ENCODE measurements at regions not wholly inside any gene's neighbourhood (a gene's known extent, or its start where the extent isn't known, plus 50 kb on each side); places are given as distances from the start of the nearest gene placed in this dataset.

- peaks cover 9% of the 10 kb centered on the region for H3K9me3 Mint-ChIP-seq
- no peaks in the 10 kb centered on the region for H3K4me1 Mint-ChIP-seq
- H3K36me3 Mint-ChIP-seq (ENCODE audit: low read depth): peaks cover 3% of the 10 kb centered on the region
- no peak for DNase-seq (ENCODE audit: low read depth, low spot score)
- H3K27ac Mint-ChIP-seq (ENCODE audit: unreplicated experiment): no peak overlapping the region
- H3K4me3 Mint-ChIP-seq: no peak overlapping the region
- TF ChIP-seq CTCF (conservative IDR thresholded peaks at IDR 0.05): no peak
- no peaks in the 10 kb centered on the region for H3K27me3 Mint-ChIP-seq (ENCODE audit: low read depth)
Measured at GRCh38 chr7:111663771-111664170, 101.5 kb upstream of the IMMP2L start.

GRCh38 chr7:111662386-111662785 lies 100.1 kb upstream of the IMMP2L start:
- Mint-ChIP-seq H3K9me3 (peaks cover 9% of the 10 kb centered on the region), H3K27ac (ENCODE audit: unreplicated experiment) (no peak overlapping the region), H3K4me1 (no peaks in the 10 kb centered on the region), H3K36me3 (ENCODE audit: low read depth) (peaks cover 3% of the 10 kb centered on the region), H3K27me3 (ENCODE audit: low read depth) (no peaks in the 10 kb centered on the region), H3K4me3 (no peak overlapping the region)
- no peak for DNase-seq (ENCODE audit: low read depth, low spot score)
- no peak for TF ChIP-seq CTCF (conservative IDR thresholded peaks at IDR 0.05)

DNA sequence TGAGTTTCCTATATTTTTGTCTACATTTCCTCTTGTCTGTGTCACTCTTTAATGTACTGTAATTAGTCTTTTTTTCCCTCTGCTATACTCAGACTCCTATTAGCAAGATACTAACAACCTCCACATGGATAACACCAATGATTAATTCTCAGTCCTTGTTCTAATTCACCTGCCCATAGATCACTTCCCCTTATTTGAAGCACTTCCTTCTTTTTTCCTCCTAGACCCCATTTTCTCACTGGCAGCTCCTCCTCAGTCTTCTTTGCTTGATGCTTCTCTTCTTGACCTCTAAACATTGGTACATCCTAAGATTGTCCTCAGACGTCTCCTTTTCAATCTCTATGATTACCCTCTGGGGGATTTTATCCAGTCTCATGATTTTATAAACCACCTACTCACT lies 98.2 kb upstream of the IMMP2L start:
- H3K4me1 Mint-ChIP-seq: no peaks in the 10 kb centered on the region
- peaks cover 3% of the 10 kb centered on the region for H3K36me3 Mint-ChIP-seq (ENCODE audit: low read depth)
- no peak overlapping the region for H3K4me3 Mint-ChIP-seq
- no peak for TF ChIP-seq CTCF (conservative IDR thresholded peaks at IDR 0.05)
- no peak for DNase-seq (ENCODE audit: low read depth, low spot score)
- H3K9me3 Mint-ChIP-seq: peaks cover 9% of the 10 kb centered on the region
- H3K27me3 Mint-ChIP-seq (ENCODE audit: low read depth): no peaks in the 10 kb centered on the region
- H3K27ac Mint-ChIP-seq (ENCODE audit: unreplicated experiment): no peak overlapping the region

DNA sequence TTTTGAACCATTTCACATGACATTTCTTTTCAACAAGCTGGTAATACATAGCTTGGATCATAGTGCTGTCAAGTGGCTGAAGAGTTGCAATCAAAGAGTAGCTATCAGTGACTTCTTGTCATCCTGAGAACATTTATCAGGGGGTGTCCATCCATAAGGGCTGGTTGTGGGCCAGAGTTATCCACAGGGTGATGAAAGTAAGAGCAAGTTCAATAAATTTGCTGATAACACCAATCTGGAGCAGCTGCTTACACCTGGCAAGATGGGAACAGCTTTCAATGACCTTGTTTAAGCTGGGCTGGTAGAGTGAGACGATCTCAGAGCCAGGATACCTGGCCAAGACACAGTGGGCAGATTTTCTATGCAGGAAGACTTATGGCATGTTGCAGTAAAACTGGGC lies 96.3 kb upstream of the IMMP2L start:
- TF ChIP-seq CTCF (conservative IDR thresholded peaks at IDR 0.05): no peak
- H3K27ac Mint-ChIP-seq (ENCODE audit: unreplicated experiment): no peak overlapping the region

DNA sequence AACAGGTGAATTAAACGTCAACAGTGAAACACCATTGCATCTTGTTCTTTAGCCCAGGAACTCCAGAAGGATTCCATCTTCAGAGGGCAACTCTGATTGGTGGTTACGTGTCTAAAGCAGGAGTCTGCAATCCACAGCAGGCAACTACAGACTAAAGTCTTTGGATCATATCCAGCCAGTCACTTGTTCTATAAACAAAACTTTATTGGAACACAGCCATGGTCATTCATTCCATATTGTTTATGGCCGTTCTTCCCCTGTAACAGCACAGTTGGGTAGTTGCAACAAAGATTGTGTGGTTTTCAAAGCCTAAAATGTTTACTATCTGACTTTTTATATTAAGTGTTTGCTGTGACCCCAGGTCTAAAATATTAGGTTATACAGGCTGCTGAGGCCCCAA lies 94.7 kb upstream of the IMMP2L start:
- H3K27me3 Mint-ChIP-seq (ENCODE audit: low read depth): no peaks in the 10 kb centered on the region
- H3K9me3 Mint-ChIP-seq: peaks cover 16% of the 10 kb centered on the region
- H3K27ac Mint-ChIP-seq (ENCODE audit: unreplicated experiment): no peak overlapping the region
- H3K36me3 Mint-ChIP-seq (ENCODE audit: low read depth): peaks cover 8% of the 10 kb centered on the region
- no peak for TF ChIP-seq CTCF (conservative IDR thresholded peaks at IDR 0.05)
- DNase-seq (ENCODE audit: low read depth, low spot score): no peak
- no peaks in the 10 kb centered on the region for H3K4me1 Mint-ChIP-seq
- no peak overlapping the region for H3K4me3 Mint-ChIP-seq

More for the DNA sequence above, 96.3 kb upstream of the IMMP2L start:
- no peaks in the 10 kb centered on the region for H3K4me1 Mint-ChIP-seq
- peaks cover 3% of the 10 kb centered on the region for H3K36me3 Mint-ChIP-seq (ENCODE audit: low read depth)
- DNase-seq (ENCODE audit: low read depth, low spot score): no peak
- peaks cover 9% of the 10 kb centered on the region for H3K9me3 Mint-ChIP-seq
- no peaks in the 10 kb centered on the region for H3K27me3 Mint-ChIP-seq (ENCODE audit: low read depth)
- H3K4me3 Mint-ChIP-seq: no peak overlapping the region

- H3K4me3 Mint-ChIP-seq: no peak overlapping the region
- TF ChIP-seq CTCF (conservative IDR thresholded peaks at IDR 0.05): no peak
- H3K36me3 Mint-ChIP-seq (ENCODE audit: low read depth): peaks cover 5% of the 10 kb centered on the region
- no peak overlapping the region for H3K27ac Mint-ChIP-seq (ENCODE audit: unreplicated experiment)
- H3K9me3 Mint-ChIP-seq: peaks cover 7% of the 10 kb centered on the region
- H3K4me1 Mint-ChIP-seq: no peaks in the 10 kb centered on the region
- DNase-seq (ENCODE audit: low read depth, low spot score): no peak
- H3K27me3 Mint-ChIP-seq (ENCODE audit: low read depth): no peaks in the 10 kb centered on the region
Measured at GRCh38 chr7:111654343-111654742, 92.1 kb upstream of the IMMP2L start.
